WTC11 (cell line): ENCODE measurements at regions not wholly inside any gene's neighbourhood (a gene's known extent, or its start where the extent isn't known, plus 50 kb on each side); places are given as distances from the start of the nearest gene placed in this dataset.

Source experiments
- ATAC-seq: fragments of 200-7000 bp; cut with Tn5 transposase; 2 replicates; pipeline ENCODE4 v1.10.0; 2021; ENCODE audit warnings: mild to moderate bottlenecking, moderate library complexity
- CTCF ChIA-PET: fragments of 300-600 bp; sonication (Branson Sonifier 250); formaldehyde crosslinking; loops from one replicate; lab custom pipeline; 2021; ENCODE audit warnings: antibody characterized with exemption; lab: Charles Lee
- POLR2A ChIA-PET: fragments of 350-600 bp; sonication (Branson Sonifier 250); formaldehyde crosslinking; loops from one replicate; lab custom pipeline; 2021; ENCODE audit warnings: antibody characterized with exemption; lab: Charles Lee
- DNase-seq: peaks from one replicate; pipeline ENCODE4 v3.0.0; 2021; ENCODE audit warnings: low spot score
- H3K27ac Mint-ChIP-seq: 2 replicates; pipeline ENCODE4 v1.8.0; 2021; ENCODE audit warnings: mixed read lengths
- H3K27me3 Mint-ChIP-seq: 2 replicates; pipeline ENCODE4 v1.8.0; 2021; ENCODE audit warnings: low read depth, mild to moderate bottlenecking, moderate library complexity, mixed read lengths
- H3K36me3 Mint-ChIP-seq: 2 replicates; pipeline ENCODE4 v1.8.0; 2021; ENCODE audit warnings: mixed read lengths
- H3K4me1 Mint-ChIP-seq: 2 replicates; pipeline ENCODE4 v1.8.0; 2022; ENCODE audit warnings: mixed read lengths
- H3K4me3 Mint-ChIP-seq: 2 replicates; pipeline ENCODE4 v1.8.0; 2021; ENCODE audit warnings: mild to moderate bottlenecking, moderate library complexity, mixed read lengths
- H3K9me3 Mint-ChIP-seq: 2 replicates; pipeline ENCODE4 v1.8.0; 2021; ENCODE audit warnings: mixed read lengths
- E2F1 ChIP-seq: sonication (generic); formaldehyde crosslinking; IDR thresholded peaks from 2 replicates; pipeline ENCODE4 v1.8.0; 2022; ENCODE audit warnings: mild to moderate bottlenecking, missing genetic modification reagents
- ELF4 ChIP-seq: sonication (generic); formaldehyde crosslinking; IDR thresholded peaks from 2 replicates; pipeline ENCODE4 v1.8.1; 2022; ENCODE audit warnings: low read depth, mild to moderate bottlenecking, moderate library complexity, missing genetic modification reagents
- ESRRA ChIP-seq: sonication (generic); formaldehyde crosslinking; IDR thresholded peaks from 2 replicates; pipeline ENCODE4 v1.8.1; 2022; ENCODE audit warnings: mild to moderate bottlenecking, missing genetic modification reagents, borderline replicate concordance
- ETV6 ChIP-seq: sonication (generic); formaldehyde crosslinking; IDR thresholded peaks from 2 replicates; pipeline ENCODE4 v1.8.1; 2022; ENCODE audit warnings: mild to moderate bottlenecking, missing genetic modification reagents
- FOXJ3 ChIP-seq: sonication (generic); formaldehyde crosslinking; IDR thresholded peaks from 2 replicates; pipeline ENCODE4 v1.9.0; 2021; ENCODE audit warnings: missing genetic modification reagents, mild to moderate bottlenecking, borderline replicate concordance
- GABPB1 ChIP-seq: sonication (generic); formaldehyde crosslinking; IDR thresholded peaks from 2 replicates; pipeline ENCODE4 v1.8.1; 2023; ENCODE audit warnings: mild to moderate bottlenecking, missing genetic modification reagents
- GRHL2 ChIP-seq: fragments of 250-450 bp; sonication (Bioruptor Pico); IDR thresholded peaks from 2 replicates; pipeline ENCODE4 v1.8.0; 2022; ENCODE audit warnings: mild to moderate bottlenecking, moderate library complexity; ENCODE audit not compliant: insufficient replicate concordance, severe bottlenecking
- JUN ChIP-seq: sonication (generic); formaldehyde crosslinking; IDR thresholded peaks from 2 replicates; pipeline ENCODE4 v1.8.0; 2023; ENCODE audit warnings: mild to moderate bottlenecking, missing genetic modification reagents
- MLX ChIP-seq: sonication (generic); formaldehyde crosslinking; IDR thresholded peaks from 2 replicates; pipeline ENCODE4 v1.8.1; 2023; ENCODE audit warnings: mild to moderate bottlenecking, missing genetic modification reagents, moderate library complexity
- MXD4 ChIP-seq: fragments of 250-450 bp; sonication (Bioruptor Pico); IDR thresholded peaks from 2 replicates; pipeline ENCODE4 v1.8.0; 2021; ENCODE audit warnings: mild to moderate bottlenecking, moderate library complexity, borderline replicate concordance
- NFE2L1 ChIP-seq: sonication (generic); formaldehyde crosslinking; IDR thresholded peaks from 2 replicates; pipeline ENCODE4 v1.8.1; 2023; ENCODE audit warnings: missing genetic modification reagents
- RELA ChIP-seq: sonication (generic); formaldehyde crosslinking; IDR thresholded peaks from 2 replicates; pipeline ENCODE4 v1.8.1; 2022; ENCODE audit warnings: missing genetic modification reagents, mild to moderate bottlenecking, borderline replicate concordance
- SOX15 ChIP-seq: fragments of 250-450 bp; sonication (Bioruptor Pico); IDR thresholded peaks from 2 replicates; pipeline ENCODE4 v1.9.0; 2021; ENCODE audit warnings: mild to moderate bottlenecking
- ZNF416 ChIP-seq: fragments of 250-450 bp; sonication (Bioruptor Pico); IDR thresholded peaks from 2 replicates; pipeline ENCODE4 v1.9.0; 2021; ENCODE audit warnings: mild to moderate bottlenecking, inconsistent platforms
- ZNF423 ChIP-seq: fragments of 250-450 bp; sonication (Bioruptor Pico); IDR thresholded peaks from 2 replicates; pipeline ENCODE4 v2.1.2; 2022; ENCODE audit warnings: mild to moderate bottlenecking, moderate library complexity
- ZNF671 ChIP-seq: fragments of 250-450 bp; sonication (Bioruptor Pico); IDR thresholded peaks from 2 replicates; pipeline ENCODE4 v1.8.0; 2021; ENCODE audit warnings: mild to moderate bottlenecking
- TF ChIP-seq, protein P1 (sequence below): fragments of 250-450 bp; sonication (Bioruptor Pico); IDR thresholded peaks from 2 replicates; pipeline ENCODE4 v2.1.2; 2022; ENCODE audit warnings: mild to moderate bottlenecking, moderate library complexity
- TF ChIP-seq, protein P2 (sequence below): sonication (generic); formaldehyde crosslinking; IDR thresholded peaks from 2 replicates; pipeline ENCODE4 v1.8.1; 2023; ENCODE audit warnings: mild to moderate bottlenecking, missing genetic modification reagents, moderate library complexity
- TF ChIP-seq, protein P3 (sequence below): sonication (generic); formaldehyde crosslinking; IDR thresholded peaks from 2 replicates; pipeline ENCODE4 v1.8.0; 2022; ENCODE audit warnings: missing genetic modification reagents
- TF ChIP-seq, protein P4 (sequence below): fragments of 250-450 bp; sonication (Bioruptor Pico); IDR thresholded peaks from 2 replicates; pipeline ENCODE4 v1.9.0; 2021; ENCODE audit warnings: mild to moderate bottlenecking, borderline replicate concordance

GRCh38 chr4:148934926-148935578 is 492.8 kb upstream of the NR3C2 start:
- peaks cover 20% of the 10 kb centered on the region for H3K36me3 Mint-ChIP-seq
- ChIA-PET CTCF (no interaction called here), POLR2A (no interaction called here)
- TF ChIP-seq SOX15 (no peak), JUN (CRISPR knock-in tag) (no peak), FOXJ3 (CRISPR knock-in tag) (no peak), MXD4 (CRISPR knock-in tag) (no peak), RELA (CRISPR knock-in tag) (no peak), ETV6 (CRISPR knock-in tag) (no peak), GRHL2 (no peak), ZNF416 (no peak), ZNF671 (CRISPR knock-in tag) (no peak), E2F1 (CRISPR knock-in tag) (no peak), NFE2L1 (no peak), ELF4 (CRISPR knock-in tag) (no peak), MLX (CRISPR knock-in tag) (no peak), ZNF423 (no peak), GABPB1 (CRISPR knock-in tag) (no peak), ESRRA (CRISPR knock-in tag) (no peak)
- TF ChIP-seq, protein P1, sequence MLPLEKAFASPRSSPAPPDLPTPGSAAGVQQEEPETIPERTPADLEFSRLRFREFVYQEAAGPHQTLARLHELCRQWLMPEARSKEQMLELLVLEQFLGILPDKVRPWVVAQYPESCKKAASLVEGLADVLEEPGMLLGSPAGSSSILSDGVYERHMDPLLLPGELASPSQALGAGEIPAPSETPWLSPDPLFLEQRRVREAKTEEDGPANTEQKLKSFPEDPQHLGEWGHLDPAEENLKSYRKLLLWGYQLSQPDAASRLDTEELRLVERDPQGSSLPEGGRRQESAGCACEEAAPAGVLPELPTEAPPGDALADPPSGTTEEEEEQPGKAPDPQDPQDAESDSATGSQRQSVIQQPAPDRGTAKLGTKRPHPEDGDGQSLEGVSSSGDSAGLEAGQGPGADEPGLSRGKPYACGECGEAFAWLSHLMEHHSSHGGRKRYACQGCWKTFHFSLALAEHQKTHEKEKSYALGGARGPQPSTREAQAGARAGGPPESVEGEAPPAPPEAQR (CRISPR knock-in tag): no peak
- TF ChIP-seq, protein P2, sequence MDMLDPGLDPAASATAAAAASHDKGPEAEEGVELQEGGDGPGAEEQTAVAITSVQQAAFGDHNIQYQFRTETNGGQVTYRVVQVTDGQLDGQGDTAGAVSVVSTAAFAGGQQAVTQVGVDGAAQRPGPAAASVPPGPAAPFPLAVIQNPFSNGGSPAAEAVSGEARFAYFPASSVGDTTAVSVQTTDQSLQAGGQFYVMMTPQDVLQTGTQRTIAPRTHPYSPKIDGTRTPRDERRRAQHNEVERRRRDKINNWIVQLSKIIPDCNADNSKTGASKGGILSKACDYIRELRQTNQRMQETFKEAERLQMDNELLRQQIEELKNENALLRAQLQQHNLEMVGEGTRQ: no peak
- TF ChIP-seq, protein P3, sequence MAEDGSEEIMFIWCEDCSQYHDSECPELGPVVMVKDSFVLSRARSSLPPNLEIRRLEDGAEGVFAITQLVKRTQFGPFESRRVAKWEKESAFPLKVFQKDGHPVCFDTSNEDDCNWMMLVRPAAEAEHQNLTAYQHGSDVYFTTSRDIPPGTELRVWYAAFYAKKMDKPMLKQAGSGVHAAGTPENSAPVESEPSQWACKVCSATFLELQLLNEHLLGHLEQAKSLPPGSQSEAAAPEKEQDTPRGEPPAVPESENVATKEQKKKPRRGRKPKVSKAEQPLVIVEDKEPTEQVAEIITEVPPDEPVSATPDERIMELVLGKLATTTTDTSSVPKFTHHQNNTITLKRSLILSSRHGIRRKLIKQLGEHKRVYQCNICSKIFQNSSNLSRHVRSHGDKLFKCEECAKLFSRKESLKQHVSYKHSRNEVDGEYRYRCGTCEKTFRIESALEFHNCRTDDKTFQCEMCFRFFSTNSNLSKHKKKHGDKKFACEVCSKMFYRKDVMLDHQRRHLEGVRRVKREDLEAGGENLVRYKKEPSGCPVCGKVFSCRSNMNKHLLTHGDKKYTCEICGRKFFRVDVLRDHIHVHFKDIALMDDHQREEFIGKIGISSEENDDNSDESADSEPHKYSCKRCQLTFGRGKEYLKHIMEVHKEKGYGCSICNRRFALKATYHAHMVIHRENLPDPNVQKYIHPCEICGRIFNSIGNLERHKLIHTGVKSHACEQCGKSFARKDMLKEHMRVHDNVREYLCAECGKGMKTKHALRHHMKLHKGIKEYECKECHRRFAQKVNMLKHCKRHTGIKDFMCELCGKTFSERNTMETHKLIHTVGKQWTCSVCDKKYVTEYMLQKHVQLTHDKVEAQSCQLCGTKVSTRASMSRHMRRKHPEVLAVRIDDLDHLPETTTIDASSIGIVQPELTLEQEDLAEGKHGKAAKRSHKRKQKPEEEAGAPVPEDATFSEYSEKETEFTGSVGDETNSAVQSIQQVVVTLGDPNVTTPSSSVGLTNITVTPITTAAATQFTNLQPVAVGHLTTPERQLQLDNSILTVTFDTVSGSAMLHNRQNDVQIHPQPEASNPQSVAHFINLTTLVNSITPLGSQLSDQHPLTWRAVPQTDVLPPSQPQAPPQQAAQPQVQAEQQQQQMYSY (CRISPR knock-in tag): no peak
- TF ChIP-seq, protein P4, sequence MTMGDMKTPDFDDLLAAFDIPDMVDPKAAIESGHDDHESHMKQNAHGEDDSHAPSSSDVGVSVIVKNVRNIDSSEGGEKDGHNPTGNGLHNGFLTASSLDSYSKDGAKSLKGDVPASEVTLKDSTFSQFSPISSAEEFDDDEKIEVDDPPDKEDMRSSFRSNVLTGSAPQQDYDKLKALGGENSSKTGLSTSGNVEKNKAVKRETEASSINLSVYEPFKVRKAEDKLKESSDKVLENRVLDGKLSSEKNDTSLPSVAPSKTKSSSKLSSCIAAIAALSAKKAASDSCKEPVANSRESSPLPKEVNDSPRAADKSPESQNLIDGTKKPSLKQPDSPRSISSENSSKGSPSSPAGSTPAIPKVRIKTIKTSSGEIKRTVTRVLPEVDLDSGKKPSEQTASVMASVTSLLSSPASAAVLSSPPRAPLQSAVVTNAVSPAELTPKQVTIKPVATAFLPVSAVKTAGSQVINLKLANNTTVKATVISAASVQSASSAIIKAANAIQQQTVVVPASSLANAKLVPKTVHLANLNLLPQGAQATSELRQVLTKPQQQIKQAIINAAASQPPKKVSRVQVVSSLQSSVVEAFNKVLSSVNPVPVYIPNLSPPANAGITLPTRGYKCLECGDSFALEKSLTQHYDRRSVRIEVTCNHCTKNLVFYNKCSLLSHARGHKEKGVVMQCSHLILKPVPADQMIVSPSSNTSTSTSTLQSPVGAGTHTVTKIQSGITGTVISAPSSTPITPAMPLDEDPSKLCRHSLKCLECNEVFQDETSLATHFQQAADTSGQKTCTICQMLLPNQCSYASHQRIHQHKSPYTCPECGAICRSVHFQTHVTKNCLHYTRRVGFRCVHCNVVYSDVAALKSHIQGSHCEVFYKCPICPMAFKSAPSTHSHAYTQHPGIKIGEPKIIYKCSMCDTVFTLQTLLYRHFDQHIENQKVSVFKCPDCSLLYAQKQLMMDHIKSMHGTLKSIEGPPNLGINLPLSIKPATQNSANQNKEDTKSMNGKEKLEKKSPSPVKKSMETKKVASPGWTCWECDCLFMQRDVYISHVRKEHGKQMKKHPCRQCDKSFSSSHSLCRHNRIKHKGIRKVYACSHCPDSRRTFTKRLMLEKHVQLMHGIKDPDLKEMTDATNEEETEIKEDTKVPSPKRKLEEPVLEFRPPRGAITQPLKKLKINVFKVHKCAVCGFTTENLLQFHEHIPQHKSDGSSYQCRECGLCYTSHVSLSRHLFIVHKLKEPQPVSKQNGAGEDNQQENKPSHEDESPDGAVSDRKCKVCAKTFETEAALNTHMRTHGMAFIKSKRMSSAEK (CRISPR knock-in tag): no peak
- DNase-seq (no peak), ATAC-seq (no peak)
- H3K27me3 Mint-ChIP-seq: no peaks in the 10 kb centered on the region
- no peak overlapping the region for H3K27ac Mint-ChIP-seq
- H3K4me3 Mint-ChIP-seq: no peak overlapping the region
- H3K9me3 Mint-ChIP-seq: peaks cover 44% of the 10 kb centered on the region
- H3K4me1 Mint-ChIP-seq: no peaks in the 10 kb centered on the region
